GM18868 (cell line): ENCODE measurements at regions not wholly inside any gene's neighbourhood (a gene's known extent, or its start where the extent isn't known, plus 50 kb on each side); places are given as distances from the start of the nearest gene placed in this dataset.

Experiments used
- ATAC-seq: cut with Tn5 transposase; IDR thresholded peaks from one replicate; pipeline ENCODE4 v1.9.1; 2021; ENCODE audit warnings: mild to moderate bottlenecking, moderate library complexity; ENCODE audit not compliant: unreplicated experiment

DNA sequence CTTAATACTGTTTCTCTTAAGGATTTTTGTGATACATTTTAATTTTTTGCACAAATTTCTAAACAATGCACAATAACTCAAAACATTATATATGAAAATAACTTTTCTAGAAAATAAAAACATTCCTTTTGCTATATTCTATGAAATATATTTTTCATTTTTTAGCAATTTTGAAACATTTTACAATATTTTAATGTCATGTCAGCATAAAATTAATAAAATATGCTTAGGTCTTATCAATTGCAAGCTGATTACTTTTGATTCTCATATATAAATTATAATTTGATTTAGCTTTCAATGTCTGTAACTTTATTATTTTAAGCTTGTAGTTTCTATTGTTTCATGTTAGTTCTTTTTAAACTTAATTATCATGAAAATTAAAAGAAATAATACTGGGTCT, 898.7 kb downstream of the TMEM182 start:
- no peak for ATAC-seq

GRCh38 chr2:103660947-103661346, 899.1 kb downstream of the TMEM182 start:
- no peak for ATAC-seq

DNA sequence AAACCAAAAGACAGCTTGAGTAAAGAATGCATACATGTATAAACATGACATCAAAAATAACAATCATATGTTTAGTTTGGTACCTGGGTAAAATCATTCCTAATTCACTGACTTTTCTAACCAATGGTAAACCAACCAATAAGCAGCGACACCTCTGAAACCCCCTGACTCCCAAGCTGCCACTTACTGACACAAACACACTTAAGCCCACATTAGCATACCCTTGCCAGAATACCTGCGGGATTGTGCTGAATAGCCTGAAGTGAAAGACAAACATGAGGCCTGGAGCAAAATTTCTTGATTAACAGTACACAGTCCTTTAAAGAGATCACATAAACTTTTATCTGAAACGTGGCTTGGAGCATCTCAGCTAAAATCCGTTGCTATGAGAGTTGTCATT, 902.9 kb downstream of the TMEM182 start:
- no peak for ATAC-seq

DNA sequence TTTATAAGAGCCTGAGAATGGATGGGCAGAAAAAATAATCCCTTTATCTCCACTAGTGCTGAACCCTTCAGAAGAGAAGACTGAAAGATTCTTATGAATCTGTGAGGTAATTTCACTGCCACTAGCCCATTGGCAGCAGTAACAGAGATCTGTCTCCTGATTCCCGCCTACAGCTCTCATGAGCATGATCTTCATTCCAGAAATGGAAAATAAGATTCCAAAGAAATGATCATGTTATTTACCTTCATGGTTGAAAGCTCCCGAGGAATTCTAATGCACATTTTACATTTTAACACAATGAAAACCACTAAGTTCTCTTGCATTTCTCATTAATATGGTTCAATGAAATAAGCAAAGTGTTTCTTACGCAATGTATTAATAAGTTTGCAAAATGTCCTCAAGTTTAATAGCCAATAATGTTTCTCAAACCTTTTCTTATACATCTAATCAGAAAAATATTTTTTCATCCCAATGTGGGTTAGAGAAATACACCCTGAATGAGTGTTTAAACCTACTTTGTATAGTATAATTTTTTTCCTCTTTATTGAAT, 905.6 kb downstream of the TMEM182 start:
- ATAC-seq, result no peak

- ATAC-seq, result no peak
Measured at GRCh38 chr2:103669531-103669930, 907.7 kb downstream of the TMEM182 start.
